ENCODE measurements at regions not wholly inside any gene's neighbourhood (a gene's known extent, or its start where the extent isn't known, plus 50 kb on each side); places are given as distances from the start of the nearest gene placed in this dataset.

DNA sequence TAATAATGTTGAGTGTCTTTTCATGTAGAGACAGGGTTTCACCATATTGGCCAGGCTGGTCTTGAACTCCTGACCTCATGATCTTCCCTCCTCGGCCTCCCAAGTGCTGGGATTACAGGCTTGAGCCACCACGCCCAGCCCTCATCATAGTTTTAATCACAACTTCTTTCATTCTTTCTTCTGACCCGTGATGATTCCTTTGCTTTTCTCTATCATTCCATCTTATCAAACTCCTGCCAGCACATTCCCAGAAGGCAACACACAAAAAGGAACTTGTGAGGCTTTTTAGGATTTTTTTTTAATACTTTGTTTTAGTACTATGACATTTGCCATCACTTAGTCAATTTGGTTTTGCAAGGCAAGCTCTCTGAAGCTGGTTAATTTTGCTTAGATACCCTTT lies 77.5 kb upstream of the MEOX2 start:
- Histone ChIP-seq H3K79me2 (ENCODE audit: insufficient read depth, low read length) (no peaks in the 10 kb centered on the region), H3K27ac (ENCODE audit: low read depth, low read length) (no peak overlapping the region), H2AFZ (ENCODE audit: low read depth, low read length) (no peak overlapping the region), H4K20me1 (ENCODE audit: insufficient read depth, low read length) (no peaks in the 10 kb centered on the region), H3K36me3 (ENCODE audit: insufficient read depth, low read length) (no peaks in the 10 kb centered on the region), H3K9ac (ENCODE audit: low read length) (no peak overlapping the region), H3K27me3 (ENCODE audit: insufficient read depth, low read length) (no peaks in the 10 kb centered on the region), H3K4me1 (ENCODE audit: insufficient read depth, low read length) (no peaks in the 10 kb centered on the region), H3K4me3 (ENCODE audit: insufficient read depth, low read depth, low read length) (no peak overlapping the region), H3K4me2 (ENCODE audit: low read length) (no peak overlapping the region), H3K9me3 (ENCODE audit: insufficient read depth, low read depth, low read length) (no peaks in the 10 kb centered on the region)
- no peaks in the 10 kb centered on the region for H3K4me1 Mint-ChIP-seq (ENCODE audit: low read depth, unreplicated experiment)
- no peak overlapping the region for H3K4me3 Mint-ChIP-seq (ENCODE audit: unreplicated experiment)
- H3K36me3 Mint-ChIP-seq (ENCODE audit: low read depth, unreplicated experiment): no peaks in the 10 kb centered on the region
- FAIRE-seq: no peak
- no peaks in the 10 kb centered on the region for H3K27me3 Mint-ChIP-seq (ENCODE audit: low read depth, unreplicated experiment)
- TF ChIP-seq EZH2 (IDR thresholded peaks at IDR 0.05; ENCODE audit: insufficient read depth, low read length) (no peak), CTCF (IDR thresholded peaks at IDR 0.05; ENCODE audit: insufficient read depth, low read depth, low read length) (no peak)
- DNase-seq (ENCODE audit: low read depth): no peak
- H3K9me3 Mint-ChIP-seq (ENCODE audit: unreplicated experiment): no peaks in the 10 kb centered on the region
- no peak overlapping the region for H3K27ac Mint-ChIP-seq (ENCODE audit: unreplicated experiment)

DNA sequence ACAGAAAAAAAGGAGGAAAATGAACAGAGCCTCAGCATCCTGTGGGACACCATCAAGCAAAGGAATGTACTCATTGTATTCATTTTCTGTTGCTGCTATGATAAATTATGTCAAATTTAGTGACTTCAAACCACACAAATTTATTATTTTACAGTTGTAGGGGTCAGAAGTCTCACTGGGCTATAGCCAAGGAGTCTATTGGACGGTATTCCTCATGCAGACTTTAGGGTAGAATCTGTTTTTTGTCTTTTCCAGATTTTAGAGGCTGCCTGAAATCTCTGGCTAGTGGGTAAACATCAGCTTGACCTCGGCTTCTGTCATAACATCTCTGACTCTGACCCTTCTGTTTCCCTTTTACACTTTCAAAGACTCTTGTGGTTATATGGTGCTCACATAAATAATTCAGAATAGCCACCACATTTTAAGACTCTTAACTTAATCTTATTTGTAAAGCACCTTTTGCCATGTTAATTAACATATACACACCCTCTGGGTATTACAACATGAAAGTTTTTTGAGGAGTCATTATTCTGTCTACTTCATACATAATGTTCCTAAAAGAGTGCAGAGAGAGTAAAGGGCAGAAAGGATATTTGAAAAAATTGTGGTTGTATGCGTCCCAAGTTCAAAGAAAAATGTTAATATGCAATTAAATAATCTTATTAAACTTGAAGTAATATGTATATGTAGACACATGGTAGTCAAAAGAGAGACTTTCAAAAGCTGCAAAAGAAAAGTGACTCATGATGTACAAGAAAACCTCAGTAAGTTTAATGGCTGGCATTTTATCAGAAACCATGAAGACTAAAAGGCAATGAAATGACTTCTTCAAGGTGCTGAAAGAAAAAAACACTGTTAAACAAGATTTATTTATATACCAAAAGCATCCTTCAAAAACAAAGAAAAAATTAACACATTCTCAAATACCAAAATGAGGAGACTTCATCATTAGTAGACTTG lies 70.8 kb upstream of the MEOX2 start:
- no peaks in the 10 kb centered on the region for H3K36me3 ChIP-seq (ENCODE audit: insufficient read depth, low read length)
- no peak for TF ChIP-seq CTCF (IDR thresholded peaks at IDR 0.05; ENCODE audit: insufficient read depth, low read depth, low read length)
- no peak for TF ChIP-seq EZH2 (IDR thresholded peaks at IDR 0.05; ENCODE audit: insufficient read depth, low read length)
- Mint-ChIP-seq H3K27me3 (ENCODE audit: low read depth, unreplicated experiment) (no peaks in the 10 kb centered on the region), H3K4me3 (ENCODE audit: unreplicated experiment) (no peak overlapping the region), H3K4me1 (ENCODE audit: low read depth, unreplicated experiment) (peaks cover 7% of the 10 kb centered on the region), H3K36me3 (ENCODE audit: low read depth, unreplicated experiment) (no peaks in the 10 kb centered on the region), H3K27ac (ENCODE audit: unreplicated experiment) (no peak overlapping the region), H3K9me3 (ENCODE audit: unreplicated experiment) (no peaks in the 10 kb centered on the region)
- H3K9ac ChIP-seq (ENCODE audit: low read length): no peak overlapping the region
- H4K20me1 ChIP-seq (ENCODE audit: insufficient read depth, low read length): no peaks in the 10 kb centered on the region
- H3K27ac ChIP-seq (ENCODE audit: low read depth, low read length): no peak overlapping the region
- DNase-seq (ENCODE audit: low read depth) (no peak), FAIRE-seq (no peak)
- H3K4me1 ChIP-seq (ENCODE audit: insufficient read depth, low read length): no peaks in the 10 kb centered on the region
- no peak overlapping the region for H3K4me2 ChIP-seq (ENCODE audit: low read length)
- H3K27me3 ChIP-seq (ENCODE audit: insufficient read depth, low read length): no peaks in the 10 kb centered on the region
- no peaks in the 10 kb centered on the region for H3K79me2 ChIP-seq (ENCODE audit: insufficient read depth, low read length)
- no peak overlapping the region for H2AFZ ChIP-seq (ENCODE audit: low read depth, low read length)
- H3K9me3 ChIP-seq (ENCODE audit: insufficient read depth, low read depth, low read length): no peaks in the 10 kb centered on the region
- H3K4me3 ChIP-seq (ENCODE audit: insufficient read depth, low read depth, low read length): no peak overlapping the region

- Histone ChIP-seq H3K4me2 (ENCODE audit: low read length) (no peak overlapping the region), H3K4me3 (ENCODE audit: insufficient read depth, low read depth, low read length) (no peak overlapping the region), H4K20me1 (ENCODE audit: insufficient read depth, low read length) (no peaks in the 10 kb centered on the region), H3K4me1 (ENCODE audit: insufficient read depth, low read length) (peaks cover 5% of the 10 kb centered on the region), H3K27ac (ENCODE audit: low read depth, low read length) (no peak overlapping the region), H3K36me3 (ENCODE audit: insufficient read depth, low read length) (no peaks in the 10 kb centered on the region), H2AFZ (ENCODE audit: low read depth, low read length) (no peak overlapping the region), H3K9ac (ENCODE audit: low read length) (no peak overlapping the region), H3K79me2 (ENCODE audit: insufficient read depth, low read length) (no peaks in the 10 kb centered on the region), H3K27me3 (ENCODE audit: insufficient read depth, low read length) (no peaks in the 10 kb centered on the region), H3K9me3 (ENCODE audit: insufficient read depth, low read depth, low read length) (no peaks in the 10 kb centered on the region)
- H3K36me3 Mint-ChIP-seq (ENCODE audit: low read depth, unreplicated experiment): no peaks in the 10 kb centered on the region
- no peaks in the 10 kb centered on the region for H3K9me3 Mint-ChIP-seq (ENCODE audit: unreplicated experiment)
- H3K27ac Mint-ChIP-seq (ENCODE audit: unreplicated experiment): no peak overlapping the region
- FAIRE-seq: no peak
- H3K27me3 Mint-ChIP-seq (ENCODE audit: low read depth, unreplicated experiment): no peaks in the 10 kb centered on the region
- no peak overlapping the region for H3K4me3 Mint-ChIP-seq (ENCODE audit: unreplicated experiment)
- no peak for TF ChIP-seq CTCF (IDR thresholded peaks at IDR 0.05; ENCODE audit: insufficient read depth, low read depth, low read length)
- no peak for TF ChIP-seq EZH2 (IDR thresholded peaks at IDR 0.05; ENCODE audit: insufficient read depth, low read length)
- DNase-seq (ENCODE audit: low read depth): peak; percentile 69
- peaks cover 10% of the 10 kb centered on the region for H3K4me1 Mint-ChIP-seq (ENCODE audit: low read depth, unreplicated experiment)
These were observed 68.6 kb upstream of the MEOX2 start for GRCh38 chr7:15755061-15755460.

All from astrocyte (in vitro differentiated cells and primary cell).